ENCODE measurements at regions not wholly inside any gene's neighbourhood (a gene's known extent, or its start where the extent isn't known, plus 50 kb on each side); places are given as distances from the start of the nearest gene placed in this dataset.

- no peak for DNase-seq (ENCODE audit: low spot score in 2 of 2)
- Histone ChIP-seq H3K27ac (no peak overlapping the region), H3K4me3 (no peak overlapping the region), H3K36me3 (no peaks in the 10 kb centered on the region), H3K9me3 (no peaks in the 10 kb centered on the region), H3K4me1 (no peaks in the 10 kb centered on the region), H3K27me3 (no peaks in the 10 kb centered on the region)
- intact Hi-C loops (cut with DNase I) = no loop called here
- TF ChIP-seq CTCF (IDR thresholded peaks at IDR 0.05) = no peak
Observed at GRCh38 chr22:27262361-27262760, 539.2 kb downstream of the MN1 start.

- Histone ChIP-seq H3K9me3 (no peaks in the 10 kb centered on the region), H3K27ac (no peak overlapping the region), H3K36me3 (no peaks in the 10 kb centered on the region), H3K4me3 (no peak overlapping the region), H3K27me3 (no peaks in the 10 kb centered on the region), H3K4me1 (no peaks in the 10 kb centered on the region)
- TF ChIP-seq CTCF (IDR thresholded peaks at IDR 0.05) = no peak
- intact Hi-C loops (cut with DNase I) = no loop called here
- no peak for DNase-seq (ENCODE audit: low spot score in 2 of 2)
Observed at GRCh38 chr22:27264184-27264583, 537.4 kb downstream of the MN1 start.

GRCh38 chr22:27267145-27267544, 534.4 kb downstream of the MN1 start:
- intact Hi-C loops (cut with DNase I) = no loop called here
- no peaks in the 10 kb centered on the region for H3K4me1 ChIP-seq
- no peaks in the 10 kb centered on the region for H3K36me3 ChIP-seq
- no peak for TF ChIP-seq CTCF (IDR thresholded peaks at IDR 0.05)
- no peak overlapping the region for H3K4me3 ChIP-seq
- DNase-seq (ENCODE audit: low spot score in 2 of 2) = no peak
- no peak overlapping the region for H3K27ac ChIP-seq
- no peaks in the 10 kb centered on the region for H3K9me3 ChIP-seq
- no peaks in the 10 kb centered on the region for H3K27me3 ChIP-seq

- intact Hi-C loops (cut with DNase I) = no loop called here
Observed at GRCh38 chr22:27269751-27270543, 531.6 kb downstream of the MN1 start.

GRCh38 chr22:27270818-27271510, 530.6 kb downstream of the MN1 start:
- H3K4me1 ChIP-seq = no peaks in the 10 kb centered on the region
- H3K9me3 ChIP-seq = no peaks in the 10 kb centered on the region
- intact Hi-C loops (cut with DNase I) = no loop called here
- no peak for TF ChIP-seq CTCF (IDR thresholded peaks at IDR 0.05)
- no peaks in the 10 kb centered on the region for H3K27me3 ChIP-seq
- H3K36me3 ChIP-seq = no peaks in the 10 kb centered on the region
- no peak overlapping the region for H3K4me3 ChIP-seq
- no peak for DNase-seq (ENCODE audit: low spot score in 2 of 2)
- no peak overlapping the region for H3K27ac ChIP-seq

More at GRCh38 chr22:27269751-27270543, 531.6 kb downstream of the MN1 start:
- H3K4me3 ChIP-seq = no peak overlapping the region
- no peak overlapping the region for H3K27ac ChIP-seq
- H3K9me3 ChIP-seq = no peaks in the 10 kb centered on the region
- no peaks in the 10 kb centered on the region for H3K4me1 ChIP-seq
- TF ChIP-seq CTCF (IDR thresholded peaks at IDR 0.05) = no peak
- no peak for DNase-seq (ENCODE audit: low spot score in 2 of 2)
- H3K27me3 ChIP-seq = no peaks in the 10 kb centered on the region
- no peaks in the 10 kb centered on the region for H3K36me3 ChIP-seq
